Hypothalamus (tissue), 51 donors: ENCODE measurements at regions not wholly inside any gene's neighbourhood (a gene's known extent, or its start where the extent isn't known, plus 50 kb on each side); places are given as distances from the start of the nearest gene placed in this dataset.

Experiments
- DNase-seq, 51 donors: peaks; one replicate each; lab custom pipeline; 2025; lab: John Stamatoyannopoulos, UW

DNA sequence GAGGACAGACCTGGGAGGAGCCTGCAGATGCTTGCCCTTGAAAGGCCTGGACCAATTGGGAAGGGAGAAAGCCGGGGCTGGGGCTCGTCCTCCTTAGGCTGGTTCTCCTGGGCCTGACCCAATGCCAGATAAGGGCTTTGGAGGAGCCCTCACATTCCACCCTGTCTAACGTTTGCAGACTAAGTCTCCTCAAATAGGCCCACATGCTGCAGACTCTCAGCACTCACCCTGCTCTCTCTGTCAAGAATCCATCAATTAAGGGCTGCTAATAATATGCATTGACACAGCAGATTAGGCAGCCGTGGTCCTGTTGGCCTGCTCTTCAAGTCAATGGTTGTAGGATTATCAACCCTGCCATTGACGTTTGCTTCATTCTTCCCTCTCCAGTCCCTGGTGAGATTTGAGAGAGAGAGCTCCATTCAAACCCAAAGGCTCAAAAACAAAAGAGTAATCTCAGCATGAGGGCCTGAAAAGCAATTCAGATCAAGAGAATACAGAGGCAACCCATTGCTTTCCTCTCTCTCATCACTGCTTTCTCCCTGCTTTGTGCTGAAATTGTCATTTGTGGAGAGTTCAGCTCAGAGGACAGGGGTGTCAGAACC is 167.6 kb downstream of the INSIG2 start:
- no peak for DNase-seq

DNA sequence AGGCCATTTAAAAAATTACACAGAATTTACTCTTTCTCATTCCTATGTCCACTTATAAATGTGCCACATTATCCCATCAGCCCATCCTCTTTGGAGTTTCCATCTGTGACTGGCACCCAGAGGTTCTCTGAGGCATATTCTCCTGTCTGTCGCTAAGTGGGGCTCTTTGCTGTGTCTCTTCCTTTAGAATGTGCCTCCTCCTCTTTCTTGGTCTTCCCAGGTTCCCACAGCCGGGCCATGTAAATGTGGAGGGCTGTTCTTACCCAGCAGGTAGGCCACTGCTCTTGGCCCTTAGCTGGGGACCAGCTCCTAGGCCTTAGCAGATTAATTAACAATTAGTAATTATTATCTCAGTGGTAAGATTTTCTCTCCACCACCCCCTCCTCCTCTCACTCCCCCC is 167.0 kb downstream of the INSIG2 start:
- DNase-seq, result no peak

DNA sequence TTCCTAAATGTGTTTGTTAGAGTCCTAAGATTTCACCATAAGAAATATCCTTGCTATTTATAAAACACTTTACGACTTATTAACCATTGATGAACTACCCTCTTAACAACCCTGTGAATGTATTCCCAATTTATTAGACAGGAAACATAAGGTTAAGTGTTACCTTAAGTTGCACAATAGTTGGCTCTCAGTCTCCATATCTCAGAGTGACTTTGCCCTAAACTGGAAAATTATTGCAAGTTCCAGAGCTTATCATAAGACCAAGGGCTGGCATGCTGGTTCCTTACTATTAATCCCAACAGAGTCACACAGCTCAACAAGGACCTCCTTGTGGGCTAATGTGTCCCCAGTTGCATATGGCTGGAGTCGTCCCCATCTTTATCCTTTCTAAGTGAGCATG is 165.8 kb downstream of the INSIG2 start:
- DNase-seq, result no peak

DNA sequence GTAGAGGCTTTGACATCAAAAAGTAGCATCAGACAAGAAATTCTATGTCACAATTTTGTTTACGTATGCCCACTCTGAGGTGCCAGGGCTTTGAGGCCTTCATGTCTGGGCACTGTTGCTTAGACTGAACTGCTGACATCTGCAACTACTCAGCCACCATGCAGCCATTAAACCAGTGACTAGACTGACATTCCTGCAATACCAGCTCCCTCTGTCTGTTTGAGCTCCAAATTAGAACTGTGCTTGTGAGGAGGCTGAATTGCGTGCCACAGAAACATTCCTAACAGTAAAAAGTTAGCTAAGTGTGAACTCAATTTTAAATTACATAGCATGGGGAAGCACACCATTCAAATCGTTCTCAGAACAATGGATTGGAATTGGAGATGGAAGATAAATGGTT is 163.2 kb downstream of the INSIG2 start:
- DNase-seq, result peak in 1 of 51 donors; percentile 5

DNA sequence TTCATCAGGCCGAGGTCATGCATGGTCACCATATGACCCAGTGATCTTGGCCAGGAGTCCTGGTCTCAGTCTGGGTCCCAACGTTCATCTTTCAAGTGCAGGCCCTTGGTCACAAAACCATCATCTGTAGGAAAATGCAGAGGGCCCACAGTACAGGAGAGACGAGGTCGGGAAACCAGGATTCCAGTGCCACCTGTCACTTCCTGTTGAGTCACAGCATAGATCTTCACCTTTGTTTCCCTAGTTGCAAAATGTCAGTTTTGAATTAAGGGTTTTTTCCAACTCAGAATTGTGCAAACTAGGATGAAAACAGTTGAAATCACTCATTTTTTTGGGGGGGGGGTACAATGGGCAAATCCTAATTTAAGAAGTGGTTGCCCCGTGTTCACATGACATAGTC is 162.2 kb downstream of the INSIG2 start:
- no peak for DNase-seq

DNA sequence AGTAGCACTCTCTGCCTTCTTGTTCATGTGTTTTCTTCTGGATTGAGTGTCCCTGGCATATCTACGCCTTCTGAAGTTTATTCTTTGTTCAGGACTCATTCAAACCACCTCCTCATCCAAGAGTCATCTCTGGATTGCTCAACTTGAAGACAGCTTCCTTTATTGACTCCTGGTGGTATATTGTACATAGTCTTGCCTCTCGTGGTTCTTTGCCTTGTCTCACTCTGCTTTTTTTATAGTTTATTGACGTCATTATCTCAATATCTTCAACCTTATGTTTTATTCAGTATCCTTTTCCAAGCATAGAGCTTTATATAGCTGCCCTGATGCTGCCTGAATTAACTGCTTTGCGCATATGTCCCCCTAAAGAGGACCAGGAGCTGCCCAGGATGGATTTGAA is 161.7 kb downstream of the INSIG2 start:
- no peak for DNase-seq

DNA sequence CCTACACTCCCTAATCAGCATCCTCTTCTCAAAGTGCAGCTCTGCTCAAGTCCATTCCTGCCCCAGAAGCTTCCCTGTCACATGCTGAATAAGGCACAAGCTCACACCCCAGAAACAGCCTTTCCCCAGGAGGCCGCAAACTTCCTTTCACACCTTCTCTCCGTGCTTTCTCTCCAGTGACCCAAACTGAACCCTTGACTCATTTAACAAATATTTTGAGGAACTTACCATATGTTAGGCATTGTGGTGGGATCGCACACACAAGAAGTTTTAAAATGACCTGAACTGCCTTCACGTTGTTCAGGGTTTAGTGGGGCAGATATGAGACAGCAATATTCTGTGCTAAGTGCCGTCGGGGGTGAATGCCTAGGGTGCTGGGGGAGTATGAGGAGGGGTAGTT is 161.3 kb downstream of the INSIG2 start:
- no peak for DNase-seq

DNA sequence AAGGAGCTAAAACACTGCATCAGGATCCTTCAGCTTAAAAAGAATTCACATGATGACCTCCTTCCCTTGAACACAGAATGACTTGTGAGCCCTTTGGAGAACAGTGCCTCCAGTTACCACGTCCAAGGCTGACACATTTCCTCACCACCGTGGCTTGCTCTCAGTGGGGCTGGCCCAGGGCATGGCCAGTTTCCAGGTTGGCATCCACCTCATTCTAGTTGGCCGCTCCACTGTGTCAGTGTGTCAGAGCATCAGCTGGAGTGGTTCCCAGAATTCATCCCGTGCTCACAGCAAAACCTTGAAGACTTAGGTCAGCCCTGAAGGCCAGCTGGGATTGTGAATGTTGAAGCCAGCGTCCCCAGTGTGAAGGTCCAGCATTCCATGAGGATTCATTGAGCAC is 158.5 kb downstream of the INSIG2 start:
- DNase-seq, result peak in 2 of 51 donors; percentile 2 to 3

DNA sequence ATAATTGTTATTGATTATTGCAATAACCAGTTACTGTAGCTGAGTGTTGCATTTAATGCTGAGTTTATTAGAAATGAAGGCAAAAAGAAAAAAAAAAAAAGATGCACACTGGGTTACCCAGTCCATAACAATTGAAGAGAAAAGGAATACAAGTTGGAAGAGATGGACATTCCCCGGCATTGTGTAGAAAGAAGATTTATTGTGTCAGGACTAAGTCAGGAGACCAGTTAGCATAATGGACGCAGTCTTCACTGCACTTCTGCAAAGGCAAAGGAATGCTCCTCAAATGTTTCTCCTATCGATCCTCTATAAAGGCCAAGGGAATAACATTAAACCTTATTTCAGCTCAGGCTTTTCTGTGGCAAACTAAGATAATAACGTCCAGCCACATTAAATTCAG is 157.8 kb downstream of the INSIG2 start:
- DNase-seq, result no peak

DNA sequence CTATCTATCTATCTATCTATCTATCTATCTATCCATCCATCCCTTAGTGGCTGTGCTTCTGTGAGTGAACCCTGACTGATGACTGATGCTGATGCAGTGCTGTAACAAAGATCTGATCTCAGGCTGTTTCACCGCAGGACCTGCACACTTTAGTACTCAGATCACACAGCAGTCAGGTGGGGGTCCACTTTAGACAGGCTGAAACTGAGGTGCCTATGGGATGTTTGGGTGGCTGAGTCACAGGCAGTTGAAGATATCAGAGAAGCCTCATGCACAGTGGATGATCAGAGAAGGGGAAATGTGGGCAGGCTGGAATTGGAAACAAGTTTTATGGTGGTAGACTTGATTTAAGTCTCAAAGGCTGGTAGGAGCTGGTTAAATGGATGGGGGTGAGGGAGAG is 156.4 kb downstream of the INSIG2 start:
- no peak for DNase-seq

DNA sequence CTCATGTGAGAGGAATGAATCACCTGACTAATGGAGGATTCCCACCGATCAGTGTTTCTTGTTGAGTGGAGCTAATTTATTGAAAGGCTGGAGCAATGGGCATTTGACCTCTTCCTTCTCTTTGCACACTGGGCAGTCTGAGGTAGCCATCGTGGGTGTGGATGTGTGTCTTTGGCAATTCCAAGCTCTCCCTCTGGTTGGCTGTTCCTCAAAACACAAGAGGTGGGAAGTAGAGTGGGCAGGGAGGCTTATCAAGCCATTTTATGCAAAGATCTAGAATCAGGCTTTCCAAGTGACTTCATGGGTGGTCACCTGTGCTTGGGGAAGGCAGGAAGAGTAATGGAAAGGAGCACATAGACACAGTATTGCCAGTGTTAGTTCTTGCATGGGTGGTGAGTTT is 154.8 kb downstream of the INSIG2 start:
- no peak for DNase-seq

DNA sequence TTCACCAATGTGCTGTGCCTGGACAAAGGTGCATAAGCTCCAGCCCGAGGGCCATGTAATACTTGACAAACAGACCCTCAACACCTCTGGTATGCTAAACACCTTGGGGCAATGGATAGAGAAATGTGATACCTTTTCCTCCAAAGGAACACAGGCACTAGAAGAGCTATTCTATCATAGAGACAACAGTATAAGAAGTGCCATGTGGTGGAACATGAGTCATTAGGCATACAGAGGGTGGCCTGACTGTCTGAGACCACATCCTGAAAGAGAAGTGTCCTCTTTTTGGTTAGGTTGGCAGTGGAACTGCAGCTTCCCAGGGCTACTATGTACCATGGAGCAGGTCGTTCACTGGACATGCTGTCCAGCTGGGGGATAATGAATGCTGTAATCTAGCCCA is 153.9 kb downstream of the INSIG2 start:
- no peak for DNase-seq

DNA sequence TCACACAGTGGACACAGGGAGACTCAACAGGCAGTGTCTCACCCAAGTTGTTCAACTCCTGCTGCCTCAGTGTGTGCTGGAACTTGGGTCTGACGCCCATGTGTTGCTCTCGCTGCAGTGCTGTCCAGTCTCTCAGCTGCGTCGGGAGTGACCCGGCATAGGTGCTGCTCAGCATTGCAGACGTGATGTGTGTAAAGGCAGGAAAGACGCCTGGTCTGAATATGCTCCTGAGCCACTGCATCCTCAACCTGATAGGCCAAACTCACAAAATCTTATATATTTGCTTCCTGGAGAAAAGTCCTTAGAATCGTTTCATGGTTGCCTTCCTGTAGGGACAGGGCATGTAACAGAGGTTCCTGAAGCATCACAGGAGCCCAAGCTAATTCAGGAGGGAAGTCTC is 152.9 kb downstream of the INSIG2 start:
- DNase-seq, result no peak

DNA sequence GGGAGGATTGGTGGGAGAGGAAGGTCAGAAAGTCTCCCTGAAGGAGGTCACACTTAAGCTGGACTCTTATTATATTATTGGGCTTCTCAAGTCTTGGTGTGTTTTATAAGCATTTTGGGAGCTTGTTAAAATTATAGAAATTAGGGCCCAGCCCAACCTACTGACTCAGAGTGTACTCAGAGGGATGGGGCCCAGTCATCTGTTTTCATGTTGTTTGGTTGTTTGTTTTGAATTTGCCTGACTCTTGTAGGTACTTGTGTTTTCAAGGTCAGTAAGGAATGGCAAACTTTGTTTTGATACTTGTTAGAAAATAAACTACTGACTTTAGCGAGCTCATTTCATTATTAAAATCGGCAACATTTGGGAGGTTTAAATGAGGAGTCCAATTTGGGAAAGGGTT is 152.0 kb downstream of the INSIG2 start:
- no peak for DNase-seq

DNA sequence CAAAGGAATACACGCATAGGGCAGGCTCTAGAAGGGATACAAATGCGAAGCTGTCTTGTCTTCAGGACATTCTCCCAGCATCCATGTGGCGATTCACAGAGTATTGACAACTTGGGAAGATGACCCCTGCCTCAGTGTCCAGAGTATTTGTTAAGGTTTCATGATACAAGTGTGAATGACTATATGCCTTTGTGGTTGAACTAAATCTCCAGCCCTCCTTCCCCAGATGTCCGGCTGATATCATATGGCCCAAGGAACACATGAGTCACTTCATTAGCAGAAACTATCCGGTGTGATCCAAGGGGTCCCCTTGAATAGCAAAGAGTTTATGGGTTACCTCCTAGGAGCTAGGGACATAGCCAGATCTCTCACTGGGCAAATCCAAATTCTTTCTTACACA is 151.0 kb downstream of the INSIG2 start:
- no peak for DNase-seq

DNA sequence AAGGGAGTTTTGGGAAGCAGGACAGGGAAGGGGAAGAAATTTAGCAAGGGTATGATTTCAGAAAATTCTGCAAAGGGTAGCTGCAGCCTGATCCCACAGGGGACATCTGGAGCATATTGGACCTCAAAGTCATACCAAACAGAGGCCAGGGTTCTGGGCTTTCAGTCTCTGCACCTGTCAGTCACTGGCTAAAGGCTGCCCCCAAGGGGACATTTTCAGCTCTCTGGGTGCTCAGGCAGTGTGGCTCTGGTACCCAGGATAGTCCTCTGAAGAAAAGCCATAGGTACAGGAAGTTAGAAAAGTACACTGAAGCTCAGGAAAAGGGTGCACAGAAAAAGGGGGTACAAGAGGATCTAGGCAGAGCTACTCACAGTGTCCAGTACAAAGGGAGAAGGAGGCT is 149.2 kb downstream of the INSIG2 start:
- no peak for DNase-seq

DNA sequence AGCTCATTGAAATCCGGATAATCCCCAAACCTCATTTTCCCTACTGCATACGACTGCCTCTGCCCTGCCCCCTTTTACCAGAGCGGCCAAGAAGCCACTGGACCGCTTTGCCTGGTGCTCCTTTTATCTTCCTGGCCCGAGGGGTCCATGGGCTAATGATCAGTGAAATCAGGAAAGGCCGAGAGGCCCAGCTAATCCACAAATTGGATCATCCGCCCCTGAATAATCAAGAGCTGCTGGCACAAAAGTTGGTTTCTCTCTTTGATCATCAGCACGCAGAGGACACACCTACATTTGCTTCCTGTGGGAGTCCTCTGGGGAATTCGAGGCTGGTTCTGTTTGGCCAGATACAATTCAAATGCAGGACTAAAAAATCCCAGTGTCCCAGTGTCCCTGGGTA is 144.5 kb downstream of the INSIG2 start:
- DNase-seq, result no peak

DNA sequence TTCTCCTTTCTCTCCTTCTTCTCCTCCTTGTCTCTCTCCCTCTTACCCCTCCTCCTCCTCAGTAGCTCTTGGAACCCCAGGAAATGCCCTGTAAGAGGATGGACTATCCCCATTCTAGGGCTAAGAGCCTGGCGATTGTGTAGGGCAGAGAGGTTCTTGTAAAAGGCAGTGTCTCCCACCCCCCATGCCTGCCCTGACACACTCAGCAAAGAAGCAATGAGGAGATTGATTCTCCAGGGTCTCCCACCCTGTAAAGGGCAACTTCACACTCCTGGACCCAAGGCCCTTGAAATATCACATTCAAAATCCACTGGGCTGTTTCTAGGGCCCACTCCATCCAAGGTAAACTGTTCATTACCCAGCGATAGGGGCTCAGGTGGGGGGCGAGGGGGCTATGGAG is 144.1 kb downstream of the INSIG2 start:
- DNase-seq, result no peak

DNA sequence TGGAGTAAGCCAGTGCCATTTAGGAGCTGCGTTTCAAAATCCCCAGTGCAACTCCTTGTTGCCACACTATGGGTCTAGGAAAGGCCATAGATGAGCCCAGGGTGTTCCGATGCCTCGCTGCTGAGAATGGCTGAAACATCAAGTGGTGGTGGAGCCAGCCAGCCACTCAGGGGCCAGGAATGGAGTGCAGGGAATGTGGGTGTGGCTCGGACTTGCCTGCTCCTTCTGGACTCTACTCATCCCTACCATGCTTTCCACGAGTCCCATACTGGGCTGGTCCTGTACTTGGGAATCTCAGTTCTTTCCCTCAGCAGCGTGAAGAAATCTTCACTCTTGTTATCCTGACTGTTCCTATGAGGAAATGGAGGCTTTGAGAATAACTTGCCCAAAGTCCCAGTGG is 143.5 kb downstream of the INSIG2 start:
- no peak for DNase-seq

DNA sequence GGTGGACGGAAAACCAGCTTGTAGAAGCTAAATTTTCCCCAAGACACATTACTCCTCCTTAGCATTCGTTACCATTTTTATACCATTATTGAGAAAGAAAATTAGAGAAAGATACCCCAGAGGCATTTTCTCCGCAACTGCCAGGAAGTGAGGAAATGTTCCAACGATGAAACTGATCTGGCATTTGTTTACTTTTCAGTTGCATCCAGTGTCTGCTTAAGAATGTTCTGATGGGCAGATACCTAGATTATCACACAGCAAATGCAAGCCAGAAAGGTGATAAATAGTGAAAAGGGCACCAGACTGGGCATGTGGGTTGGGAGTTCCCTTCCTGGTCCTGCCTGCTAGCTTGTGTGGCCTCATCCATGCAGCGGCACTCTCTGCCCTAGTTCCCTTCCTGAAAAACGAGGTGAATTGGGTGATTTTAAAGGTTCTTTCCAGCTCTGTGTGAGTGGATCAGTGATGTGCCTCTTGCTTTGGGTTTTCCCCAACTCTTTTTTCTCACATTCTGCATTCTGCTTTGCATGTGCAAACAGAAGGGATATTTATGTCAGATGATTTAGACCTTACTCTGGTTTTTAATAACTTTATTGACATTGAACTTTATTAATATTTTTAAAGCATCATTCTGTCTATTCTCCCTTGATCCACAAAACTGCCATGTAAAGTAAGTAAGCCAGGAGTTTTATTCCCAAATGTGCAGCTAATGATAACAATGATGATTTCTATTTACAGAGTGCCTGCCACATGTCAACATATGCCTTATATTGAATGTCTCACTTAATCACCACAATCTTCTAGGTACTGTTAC is 139.6 kb downstream of the INSIG2 start:
- no peak for DNase-seq

DNA sequence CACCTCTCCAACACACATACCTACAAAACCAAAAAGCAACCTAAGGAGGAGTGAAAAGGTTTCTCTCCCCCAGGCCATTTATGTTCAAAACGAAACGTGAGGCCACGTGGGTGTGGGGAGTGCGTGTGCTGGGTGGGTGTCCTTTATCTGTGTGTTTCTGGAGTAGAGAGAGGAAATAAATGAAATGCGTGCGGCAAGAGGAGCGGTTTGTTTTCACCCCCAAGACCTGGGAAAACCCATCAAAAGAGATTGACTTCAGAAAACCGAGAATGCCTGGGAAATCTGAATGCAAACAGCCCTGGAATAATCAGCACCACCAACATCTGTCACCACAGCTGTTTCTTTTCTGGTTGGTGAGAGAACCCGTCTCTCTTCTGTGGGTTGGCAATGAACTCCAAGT is 137.4 kb downstream of the INSIG2 start:
- no peak for DNase-seq

DNA sequence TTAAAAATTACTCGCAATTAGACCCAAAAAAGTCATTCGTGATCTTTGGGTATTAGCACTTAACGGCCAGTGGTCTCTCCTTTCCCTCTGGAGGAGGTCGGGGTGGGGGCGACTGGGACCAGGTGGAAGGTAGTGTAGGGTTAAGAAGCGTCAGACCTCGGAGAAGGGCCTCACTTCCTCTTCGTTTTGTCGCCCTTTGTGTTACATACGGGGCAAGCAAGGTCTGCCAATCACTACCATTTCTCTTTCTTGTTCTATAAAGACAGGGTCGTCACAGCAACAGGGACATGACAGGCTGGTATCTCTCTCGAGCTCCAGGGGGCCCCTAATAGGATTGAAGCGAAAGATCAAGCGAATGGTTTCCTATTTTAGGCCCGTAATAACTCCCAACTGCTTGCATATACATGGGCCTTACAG is 136.6 kb downstream of the INSIG2 start:
- no peak for DNase-seq
